Ishikawa (cell line): ENCODE measurements at regions not wholly inside any gene's neighbourhood (a gene's known extent, or its start where the extent isn't known, plus 50 kb on each side); places are given as distances from the start of the nearest gene placed in this dataset.

ENCODE experiments used
- EP300 ChIP-seq: IDR thresholded peaks from 2 replicates; pipeline ENCODE4 v1.6.1; 2012; ENCODE audit warnings: borderline replicate concordance
- TAF1 ChIP-seq: IDR thresholded peaks from 2 replicates; pipeline ENCODE4 v1.6.1; 2012; ENCODE audit warnings: low read depth, mild to moderate bottlenecking
- USF1 ChIP-seq: IDR thresholded peaks from 2 replicates; pipeline ENCODE4 v1.6.1; 2012

GRCh38 chr6:56786256-56786655, 143.6 kb upstream of the DST start:
- TF ChIP-seq TAF1 = no peak
- TF ChIP-seq USF1 = no peak
- no peak for TF ChIP-seq EP300
